SKM-1 (cell line): ENCODE measurements at regions not wholly inside any gene's neighbourhood (a gene's known extent, or its start where the extent isn't known, plus 50 kb on each side); places are given as distances from the start of the nearest gene placed in this dataset.

ENCODE experiments used
- DNase-seq: peaks from one replicate; lab custom pipeline; 2025; ENCODE audit not compliant: unreplicated experiment; lab: John Stamatoyannopoulos, UW

GRCh38 chr9:7960320-7961050 is 160.9 kb upstream of the DMAC1 start:
- no peak for DNase-seq

DNA sequence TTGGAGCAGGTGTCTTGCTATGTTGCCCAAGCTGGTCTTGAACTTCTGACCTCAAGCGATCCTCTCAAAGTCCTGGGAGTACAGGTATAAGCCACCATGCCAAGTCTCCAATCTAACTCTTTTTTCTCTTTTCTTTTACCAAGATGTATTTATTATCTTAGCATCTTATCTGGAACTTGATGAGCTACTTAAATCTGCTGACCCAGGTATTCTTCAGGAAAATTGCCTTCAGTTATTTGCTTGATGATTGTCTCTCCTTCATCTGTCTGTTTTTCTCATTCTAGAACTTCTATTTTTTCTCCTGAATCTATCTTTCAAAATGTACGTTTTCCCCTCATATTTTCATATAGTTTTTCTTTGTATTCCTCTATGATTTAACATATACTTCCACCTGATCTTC is 158.2 kb upstream of the DMAC1 start:
- no peak for DNase-seq

GRCh38 chr9:7947577-7947976 is 148.0 kb upstream of the DMAC1 start:
- DNase-seq: no peak

GRCh38 chr9:7946458-7946857 is 146.9 kb upstream of the DMAC1 start:
- DNase-seq: no peak

GRCh38 chr9:7944572-7944971 is 145.0 kb upstream of the DMAC1 start:
- DNase-seq: no peak

- DNase-seq: no peak
These were observed 138.3 kb upstream of the DMAC1 start for GRCh38 chr9:7937761-7938491.

- DNase-seq: no peak
These were observed 137.4 kb upstream of the DMAC1 start for GRCh38 chr9:7936996-7937395.

DNA sequence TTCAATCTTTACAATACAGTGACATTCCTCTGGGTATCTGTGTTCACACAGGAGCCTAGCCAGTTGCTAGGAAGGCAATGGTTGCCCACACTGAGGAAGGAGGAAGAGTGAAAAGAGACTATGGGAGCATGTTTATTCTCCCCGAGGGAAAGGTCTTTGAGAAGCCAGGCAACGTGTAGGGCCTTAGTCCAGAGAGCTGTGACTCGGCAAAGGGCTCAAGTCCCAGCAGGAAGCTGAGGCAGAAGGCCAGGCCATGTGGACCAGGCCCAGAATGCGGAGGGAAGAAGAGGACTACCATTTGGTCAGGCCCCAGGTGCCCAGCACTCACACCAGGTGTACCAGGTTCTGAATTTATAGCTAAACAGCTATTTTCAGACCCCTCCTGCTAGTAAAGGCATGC is 136.6 kb upstream of the DMAC1 start:
- no peak for DNase-seq

- no peak for DNase-seq
These were observed 136.1 kb upstream of the DMAC1 start for GRCh38 chr9:7935681-7936080.

GRCh38 chr9:7932767-7933166 is 133.2 kb upstream of the DMAC1 start:
- no peak for DNase-seq

DNA sequence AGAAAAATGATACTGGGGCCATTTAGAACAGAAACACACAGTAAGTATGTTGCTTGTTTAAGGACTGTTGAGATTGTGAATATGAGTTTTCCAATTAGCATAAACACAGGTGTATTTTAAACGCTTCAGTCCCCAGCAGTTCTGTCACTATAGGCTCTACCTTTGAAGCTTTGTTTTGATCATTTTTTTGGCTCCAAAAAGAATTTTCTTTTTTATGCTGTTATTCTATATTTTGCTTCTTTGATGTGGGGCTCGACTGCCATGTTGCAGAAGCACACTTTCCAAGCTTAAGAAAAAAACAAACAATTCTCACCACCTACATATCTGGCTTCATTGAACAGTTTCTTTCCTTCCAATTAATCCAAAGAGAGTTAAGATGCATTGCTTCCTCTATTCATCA is 131.0 kb upstream of the DMAC1 start:
- no peak for DNase-seq

GRCh38 chr9:7921545-7922197 is 122.1 kb upstream of the DMAC1 start:
- DNase-seq: no peak

GRCh38 chr9:7912037-7912535 is 112.5 kb upstream of the DMAC1 start:
- DNase-seq: no peak

- DNase-seq: no peak
These were observed 110.9 kb upstream of the DMAC1 start for GRCh38 chr9:7910426-7911020.

DNA sequence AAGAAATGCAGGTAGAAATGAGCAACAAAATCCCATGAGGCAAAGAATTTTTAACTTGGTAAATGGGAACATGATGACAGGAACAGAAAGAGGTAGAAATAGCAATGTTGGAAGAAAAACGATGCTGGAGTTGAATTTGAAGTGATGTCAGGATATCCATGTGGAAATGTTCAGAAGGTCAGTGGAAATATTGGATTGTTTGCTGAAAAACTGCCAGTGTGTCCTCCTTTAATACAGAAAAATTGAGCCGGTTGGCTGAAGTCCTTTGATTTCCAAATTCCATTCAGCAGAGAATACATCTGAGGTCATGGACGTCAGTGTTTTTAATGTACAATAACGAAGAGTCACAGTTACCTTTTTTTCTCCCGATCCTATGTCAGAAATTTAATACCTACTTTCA is 110.0 kb upstream of the DMAC1 start:
- no peak for DNase-seq

GRCh38 chr9:7907551-7908337 is 108.2 kb upstream of the DMAC1 start:
- no peak for DNase-seq

DNA sequence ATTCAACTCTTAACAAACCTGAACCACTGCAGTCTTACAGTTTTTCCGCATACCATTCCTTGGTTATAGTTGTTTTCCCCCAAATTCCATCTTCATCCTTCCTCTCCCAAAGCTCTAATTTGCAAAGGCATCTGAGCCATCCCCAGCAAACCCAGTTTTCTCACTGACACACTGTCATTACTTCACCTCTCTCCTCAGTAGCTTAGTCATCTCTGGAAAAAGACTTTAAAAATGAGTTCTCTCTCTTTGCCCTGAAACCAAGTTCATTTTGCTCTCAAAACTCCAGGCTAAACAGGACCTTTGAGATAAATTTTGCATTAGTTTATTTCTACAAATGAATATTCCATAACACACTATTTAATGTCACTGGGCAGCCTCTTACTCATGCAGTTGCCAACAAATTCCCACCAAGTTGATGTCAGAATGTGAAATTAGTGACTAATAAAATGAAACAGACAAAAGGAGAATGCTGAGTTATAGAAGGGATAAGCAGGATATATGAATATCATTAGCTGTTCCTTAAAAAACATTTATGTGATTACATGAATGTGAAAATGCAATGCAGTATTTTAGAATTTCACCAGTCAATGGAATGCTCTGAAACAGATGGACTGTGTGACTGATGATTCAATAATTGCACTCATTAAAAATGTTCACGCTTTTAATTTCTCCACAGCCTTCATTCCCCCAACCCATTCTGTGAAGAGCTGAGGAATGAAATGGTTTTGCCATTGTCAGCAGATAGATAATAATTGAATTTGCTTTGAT is 107.4 kb upstream of the DMAC1 start:
- DNase-seq: no peak

GRCh38 chr9:7901621-7902020 is 102.0 kb upstream of the DMAC1 start:
- DNase-seq: no peak

DNA sequence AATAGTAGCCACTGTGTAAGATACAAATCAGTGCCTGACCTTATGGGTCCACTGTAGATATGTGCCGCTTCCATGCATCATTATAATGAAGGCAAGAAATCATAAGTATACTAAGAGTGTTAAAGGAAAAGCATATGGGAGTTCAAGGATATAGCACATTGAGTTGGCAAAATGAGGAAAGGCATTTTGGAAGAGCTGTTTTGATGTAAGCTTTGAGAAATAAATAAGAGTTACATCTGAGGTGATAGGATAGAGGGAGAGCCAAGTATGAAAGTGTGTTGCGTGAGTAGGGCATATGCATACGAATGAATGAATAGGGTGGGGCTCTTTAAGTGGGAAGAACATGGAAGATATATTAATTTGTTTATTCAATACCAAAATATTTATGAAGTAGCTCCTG is 101.0 kb upstream of the DMAC1 start:
- no peak for DNase-seq

- no peak for DNase-seq
These were observed 100.2 kb upstream of the DMAC1 start for GRCh38 chr9:7899753-7900152.
